ENCODE measurements at regions not wholly inside any gene's neighbourhood (a gene's known extent, or its start where the extent isn't known, plus 50 kb on each side); places are given as distances from the start of the nearest gene placed in this dataset.

DNA sequence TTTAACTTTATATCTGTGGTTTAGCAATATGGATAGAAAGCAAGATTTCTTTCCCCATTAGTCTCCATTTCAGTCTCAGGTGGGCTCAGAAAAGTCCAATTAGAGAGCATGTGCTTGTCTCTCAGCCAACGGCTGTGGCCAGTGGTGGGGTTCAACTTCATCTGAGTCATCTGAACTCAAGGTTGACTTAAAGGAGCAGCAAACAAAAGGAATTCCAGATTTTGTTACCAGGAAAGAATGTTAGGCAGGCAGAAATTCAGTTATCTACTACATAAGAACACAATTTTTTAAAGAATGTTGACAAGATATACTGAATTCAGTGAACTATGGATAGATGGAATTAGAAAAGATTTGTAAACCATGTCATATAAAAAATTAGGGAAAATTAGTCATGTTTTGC lies 784.1 kb downstream of the MAT2B start:
- H3K4me1 ChIP-seq (ENCODE audit: insufficient read depth) = no peaks in the 10 kb centered on the region
- no peak overlapping the region for H2AFZ ChIP-seq
- H3K9me2 ChIP-seq (replicated peaks; ENCODE audit: insufficient read depth) = no peaks in the 10 kb centered on the region
- 69% methylated on average over 1 of the region's 1 CpG for WGBS (ENCODE audit: low lambda C conversion rate, missing lambda C conversion rate)
- no peaks in the 10 kb centered on the region for H3K27me3 ChIP-seq
- H3K4me2 ChIP-seq = no peak overlapping the region
- H4K20me1 ChIP-seq (ENCODE audit: insufficient read depth, poor library complexity, severe bottlenecking) = no peaks in the 10 kb centered on the region
- no peaks in the 10 kb centered on the region for H3K36me3 ChIP-seq (replicated peaks; ENCODE audit: insufficient read depth, low read depth)
- H3K9me3 ChIP-seq (ENCODE audit: low read depth) = no peaks in the 10 kb centered on the region
- H3K4me3 ChIP-seq = no peak overlapping the region
- no peak overlapping the region for H3K27ac ChIP-seq
- DNase-seq (ENCODE audit: low spot score) = no peak
- TF ChIP-seq CTCF (IDR thresholded peaks at IDR 0.05; ENCODE audit: poor library complexity) (no peak), EZH2 (IDR thresholded peaks at IDR 0.05; ENCODE audit: borderline replicate concordance) (no peak), EZH2phosphoT487 (IDR thresholded peaks at IDR 0.05; ENCODE audit: low read depth, severe bottlenecking, unreplicated experiment) (no peak)
- no peaks in the 10 kb centered on the region for H3K79me2 ChIP-seq

DNA sequence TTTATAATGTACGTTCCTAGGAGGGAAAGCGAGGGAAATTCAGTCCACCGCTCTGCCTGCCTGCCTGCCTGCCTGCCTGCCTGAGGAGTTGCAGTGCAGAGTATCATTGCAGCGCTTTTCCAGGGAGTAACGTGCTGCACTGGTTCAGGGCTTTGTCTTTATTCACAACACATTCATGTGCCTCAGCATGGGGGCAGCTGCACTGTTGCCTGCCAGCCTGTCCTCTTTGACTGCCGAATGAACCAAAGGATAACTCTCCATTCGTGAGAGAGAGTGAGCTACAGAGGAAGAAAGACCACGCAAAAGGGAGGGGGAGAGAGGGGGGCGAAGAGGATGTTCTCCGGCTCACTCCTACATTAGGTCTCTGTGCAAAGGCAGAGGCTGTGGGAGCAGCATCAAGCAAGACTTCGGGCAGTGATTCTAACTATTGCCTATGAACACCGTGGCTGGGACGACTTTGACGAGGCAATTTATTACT lies 791.2 kb downstream of the MAT2B start:
- no peaks in the 10 kb centered on the region for H3K36me3 ChIP-seq (replicated peaks; ENCODE audit: insufficient read depth, low read depth)
- 17% methylated on average over 14 of the region's 14 CpGs for WGBS (ENCODE audit: low lambda C conversion rate, missing lambda C conversion rate)
- no peaks in the 10 kb centered on the region for H3K9me2 ChIP-seq (replicated peaks; ENCODE audit: insufficient read depth)
- no peaks in the 10 kb centered on the region for H3K79me2 ChIP-seq
- H3K4me3 ChIP-seq = peak overlapping the region; percentile 1
- TF ChIP-seq EZH2phosphoT487 (IDR thresholded peaks at IDR 0.05; ENCODE audit: low read depth, severe bottlenecking, unreplicated experiment) = no peak
- no peak for TF ChIP-seq EZH2 (IDR thresholded peaks at IDR 0.05; ENCODE audit: borderline replicate concordance)
- TF ChIP-seq CTCF (IDR thresholded peaks at IDR 0.05; ENCODE audit: poor library complexity) = no peak
- H3K4me2 ChIP-seq = peak overlapping the region; percentile 60
- no peaks in the 10 kb centered on the region for H3K9me3 ChIP-seq (ENCODE audit: low read depth)
- no peaks in the 10 kb centered on the region for H3K4me1 ChIP-seq (ENCODE audit: insufficient read depth)
- no peaks in the 10 kb centered on the region for H4K20me1 ChIP-seq (ENCODE audit: insufficient read depth, poor library complexity, severe bottlenecking)
- no peak overlapping the region for H3K27ac ChIP-seq
- H3K27me3 ChIP-seq = no peaks in the 10 kb centered on the region
- DNase-seq (ENCODE audit: low spot score) = peak; percentile 11
- peak overlapping the region; percentile 22 for H2AFZ ChIP-seq

DNA sequence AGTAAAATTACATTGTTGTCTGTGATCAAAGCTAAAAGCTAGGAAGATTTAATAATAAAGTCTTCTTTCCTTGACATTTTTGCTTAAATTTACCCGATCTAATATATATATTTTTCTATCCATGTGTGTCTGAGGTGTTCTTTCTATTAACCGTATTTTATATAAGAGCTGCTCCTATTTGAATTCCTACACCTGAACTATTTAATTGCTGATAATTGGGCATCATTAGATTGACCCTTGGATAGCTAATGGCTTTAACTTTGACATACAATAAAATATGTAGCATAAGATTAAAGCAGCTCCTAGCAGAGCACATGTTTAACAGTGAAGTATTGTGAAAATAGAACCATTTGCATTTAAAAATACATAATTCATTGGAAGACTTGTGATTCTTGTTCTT lies 792.7 kb downstream of the MAT2B start:
- Histone ChIP-seq H4K20me1 (ENCODE audit: insufficient read depth, poor library complexity, severe bottlenecking) (no peaks in the 10 kb centered on the region), H2AFZ (no peak overlapping the region), H3K9me2 (replicated peaks; ENCODE audit: insufficient read depth) (no peaks in the 10 kb centered on the region), H3K79me2 (no peaks in the 10 kb centered on the region), H3K4me1 (ENCODE audit: insufficient read depth) (no peaks in the 10 kb centered on the region), H3K9me3 (ENCODE audit: low read depth) (no peaks in the 10 kb centered on the region), H3K4me2 (no peak overlapping the region), H3K4me3 (no peak overlapping the region), H3K27me3 (no peaks in the 10 kb centered on the region), H3K27ac (no peak overlapping the region), H3K36me3 (replicated peaks; ENCODE audit: insufficient read depth, low read depth) (no peaks in the 10 kb centered on the region)
- no peak for TF ChIP-seq EZH2phosphoT487 (IDR thresholded peaks at IDR 0.05; ENCODE audit: low read depth, severe bottlenecking, unreplicated experiment)
- TF ChIP-seq CTCF (IDR thresholded peaks at IDR 0.05; ENCODE audit: poor library complexity) = no peak
- no peak for TF ChIP-seq EZH2 (IDR thresholded peaks at IDR 0.05; ENCODE audit: borderline replicate concordance)
- 88% methylated on average over 2 of the region's 2 CpGs for WGBS (ENCODE audit: low lambda C conversion rate, missing lambda C conversion rate)
- DNase-seq (ENCODE audit: low spot score) = no peak

DNA sequence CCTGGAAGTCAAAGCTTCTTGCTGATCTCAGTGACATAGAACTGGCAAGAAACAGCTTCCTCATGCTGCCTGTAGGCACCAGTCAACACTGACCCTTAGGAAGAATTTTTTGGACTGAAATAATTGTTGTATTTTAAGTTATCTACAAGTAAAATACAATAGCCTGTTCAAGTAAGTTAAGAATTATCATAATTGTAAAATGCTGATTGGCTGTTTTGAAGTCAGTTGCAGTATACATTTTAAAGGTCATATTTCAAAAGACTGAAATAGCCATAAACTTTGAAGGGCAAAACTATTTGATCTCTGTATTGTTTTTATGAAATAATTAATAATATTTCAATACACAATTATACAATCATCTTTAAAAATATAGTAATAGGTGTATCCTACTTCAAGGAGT lies 794.9 kb downstream of the MAT2B start:
- TF ChIP-seq EZH2phosphoT487 (IDR thresholded peaks at IDR 0.05; ENCODE audit: low read depth, severe bottlenecking, unreplicated experiment) (no peak), CTCF (IDR thresholded peaks at IDR 0.05; ENCODE audit: poor library complexity) (no peak), EZH2 (IDR thresholded peaks at IDR 0.05; ENCODE audit: borderline replicate concordance) (no peak)
- no peak overlapping the region for H2AFZ ChIP-seq
- H3K4me2 ChIP-seq = no peak overlapping the region

More for the DNA sequence above, 794.9 kb downstream of the MAT2B start:
- no peaks in the 10 kb centered on the region for H3K36me3 ChIP-seq (replicated peaks; ENCODE audit: insufficient read depth, low read depth)
- H3K79me2 ChIP-seq = no peaks in the 10 kb centered on the region
- no peak for DNase-seq (ENCODE audit: low spot score)
- H3K9me2 ChIP-seq (replicated peaks; ENCODE audit: insufficient read depth) = no peaks in the 10 kb centered on the region
- no peaks in the 10 kb centered on the region for H3K9me3 ChIP-seq (ENCODE audit: low read depth)
- no peaks in the 10 kb centered on the region for H3K4me1 ChIP-seq (ENCODE audit: insufficient read depth)
- no peak overlapping the region for H3K27ac ChIP-seq
- H4K20me1 ChIP-seq (ENCODE audit: insufficient read depth, poor library complexity, severe bottlenecking) = no peaks in the 10 kb centered on the region
- H3K27me3 ChIP-seq = no peaks in the 10 kb centered on the region
- H3K4me3 ChIP-seq = no peak overlapping the region

All from hepatocyte (in vitro differentiated cells).